Fibroblast of mammary gland (primary cell): ENCODE measurements at regions not wholly inside any gene's neighbourhood (a gene's known extent, or its start where the extent isn't known, plus 50 kb on each side); places are given as distances from the start of the nearest gene placed in this dataset.

Experiments used
- DNase-seq: peaks from one replicate; pipeline ENCODE4 v3.0.0-alpha.2; 2010; ENCODE audit warnings: low read depth
- H3K4me3 ChIP-seq: 2 replicates; pipeline ENCODE4 v1.5.1; 2011; ENCODE audit warnings: low read depth, mild to moderate bottlenecking, low read length, moderate library complexity; ENCODE audit not compliant: control insufficient read depth
- CTCF ChIP-seq: conservative IDR thresholded peaks from 2 replicates; pipeline ENCODE4 v1.5.1; 2011; ENCODE audit warnings: low read depth, low read length, inconsistent platforms; ENCODE audit not compliant: control insufficient read depth, insufficient read depth

- H3K4me3 ChIP-seq: no peak overlapping the region
- TF ChIP-seq CTCF: no peak
- no peak for DNase-seq
Observed at GRCh38 chr10:120641695-120642094, 184.7 kb downstream of the PLPP4 start.

- H3K4me3 ChIP-seq: no peak overlapping the region
- TF ChIP-seq CTCF: no peak
- no peak for DNase-seq
Observed at GRCh38 chr10:120643351-120643750, 186.3 kb downstream of the PLPP4 start.

GRCh38 chr10:120644556-120645410, 187.8 kb downstream of the PLPP4 start:
- no peak overlapping the region for H3K4me3 ChIP-seq
- TF ChIP-seq CTCF: no peak
- DNase-seq: no peak

GRCh38 chr10:120646159-120646732, 189.2 kb downstream of the PLPP4 start:
- no peak overlapping the region for H3K4me3 ChIP-seq
- TF ChIP-seq CTCF: no peak
- no peak for DNase-seq

- no peak for TF ChIP-seq CTCF
- no peak for DNase-seq
- H3K4me3 ChIP-seq: no peak overlapping the region
Observed at GRCh38 chr10:120646738-120647456, 189.9 kb downstream of the PLPP4 start.

GRCh38 chr10:120650705-120651399, 193.8 kb downstream of the PLPP4 start:
- H3K4me3 ChIP-seq: no peak overlapping the region
- no peak for DNase-seq
- no peak for TF ChIP-seq CTCF
